Esophagus squamous epithelium (tissue), 4 donors: ENCODE measurements at regions not wholly inside any gene's neighbourhood (a gene's known extent, or its start where the extent isn't known, plus 50 kb on each side); places are given as distances from the start of the nearest gene placed in this dataset.

Experiments used
- CTCF ChIP-seq, 6 experiments: fragments of 450-650 bp in 4 of 6; fragments of 200-600 bp in 2 of 6; sonication (generic) in 2 of 6; IDR thresholded peaks; one replicate each; pipeline ENCODE4 v1.5.1; 2016 to 2019; ENCODE audit warnings: antibody characterized with exemption in 6 of 6, mild to moderate bottlenecking in 4 of 6, moderate library complexity in 4 of 6
- POLR2A ChIP-seq, 4 donors: fragments of 450-650 bp; IDR thresholded peaks; one replicate each; pipeline ENCODE4 v1.6.1; 2017; ENCODE audit warnings: antibody characterized with exemption in 4 of 4, mild to moderate bottlenecking in 4 of 4, moderate library complexity in 3 of 4

DNA sequence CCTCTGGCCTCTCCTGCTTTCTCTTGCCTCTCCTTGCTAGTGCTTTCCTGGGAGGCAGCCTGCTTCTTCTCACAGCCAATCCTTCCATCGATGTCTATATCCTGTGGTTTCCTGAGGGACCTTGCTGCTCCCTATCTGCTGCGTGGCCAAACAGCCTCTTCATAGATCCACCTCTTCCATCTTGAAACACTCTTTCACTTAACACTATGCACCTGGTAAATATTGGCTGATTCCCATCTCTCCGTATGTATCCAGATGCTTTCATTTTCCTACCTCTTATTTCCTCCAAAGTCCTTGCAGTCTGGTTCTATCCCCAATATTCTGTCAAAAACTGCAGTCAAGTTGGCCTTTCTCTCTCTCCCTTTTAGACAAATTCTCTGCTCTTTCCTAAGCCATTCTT lies 205.2 kb upstream of the CFAP20DC start:
- TF ChIP-seq CTCF (IDR thresholded peaks at IDR 0.05): no peak
- no peak for TF ChIP-seq POLR2A (IDR thresholded peaks at IDR 0.05)
